HG02678 (cell line): ENCODE measurements at regions not wholly inside any gene's neighbourhood (a gene's known extent, or its start where the extent isn't known, plus 50 kb on each side); places are given as distances from the start of the nearest gene placed in this dataset.

Experiments
- ATAC-seq: cut with Tn5 transposase; IDR thresholded peaks from one replicate; pipeline ENCODE4 v1.9.1; 2021; ENCODE audit warnings: mild to moderate bottlenecking, moderate library complexity; ENCODE audit not compliant: unreplicated experiment

DNA sequence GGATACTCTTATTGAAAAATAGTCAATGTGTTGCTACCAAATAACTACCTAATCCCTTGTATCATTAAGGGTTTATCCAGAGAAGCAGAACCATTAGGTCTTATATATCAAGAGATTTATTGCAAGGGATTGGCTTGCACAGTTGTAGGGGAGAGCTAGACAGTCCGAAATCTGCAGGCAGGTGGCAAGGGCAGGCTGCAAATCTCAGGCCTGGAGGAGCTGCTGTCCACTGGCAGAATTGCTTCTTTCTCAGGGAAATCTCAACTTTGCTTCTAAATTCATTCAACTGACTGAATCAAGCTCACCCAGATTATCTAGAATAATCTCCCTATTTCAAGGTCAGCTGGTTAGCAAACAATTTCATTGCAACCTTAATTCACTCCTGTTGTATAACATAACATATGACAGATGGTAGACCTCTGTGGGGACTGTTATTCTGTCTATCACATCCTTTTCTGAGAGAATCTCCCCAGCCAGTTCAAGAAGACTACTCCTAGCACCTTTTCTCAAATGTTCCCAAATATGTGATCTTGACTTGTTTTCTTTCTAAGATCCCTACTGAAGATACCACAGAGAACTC, 194.2 kb downstream of the NHLRC3 start:
- no peak for ATAC-seq

DNA sequence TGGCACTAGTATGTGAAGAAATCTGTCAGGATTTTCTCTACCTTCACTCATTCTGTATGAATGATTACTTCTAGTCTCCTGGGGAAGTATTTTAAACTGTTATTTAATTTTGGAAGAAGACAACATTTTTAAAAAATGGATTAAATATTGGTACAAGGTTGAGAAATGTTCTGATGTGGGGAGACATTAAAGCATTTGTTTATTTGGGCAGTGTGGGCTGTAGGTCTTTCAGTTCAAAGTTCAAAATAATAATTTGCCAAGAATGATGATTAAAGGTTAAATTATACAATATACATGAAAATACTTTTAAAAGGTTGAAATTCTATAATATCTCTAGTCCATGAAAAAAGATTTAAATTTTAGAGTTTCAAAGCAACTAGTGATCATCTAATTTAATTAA, 194.7 kb downstream of the NHLRC3 start:
- no peak for ATAC-seq

DNA sequence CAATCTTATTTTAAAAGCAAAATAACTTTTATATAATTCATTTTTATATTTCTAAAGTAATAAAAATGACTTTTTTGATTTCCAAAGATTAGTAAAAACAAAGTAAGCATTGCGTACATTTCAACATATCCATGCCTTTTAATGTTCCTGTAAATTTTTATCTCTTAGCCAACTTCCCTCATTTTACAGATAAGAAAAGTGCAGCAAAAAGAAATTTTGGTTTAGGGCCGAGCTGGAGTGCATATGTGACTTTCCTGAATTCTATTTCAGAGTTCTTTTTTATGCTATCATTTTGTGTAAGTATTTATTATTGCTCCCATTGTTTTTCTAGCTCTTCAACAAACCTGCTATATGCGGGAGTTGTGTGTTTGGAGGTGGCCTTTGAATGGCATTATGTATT, 195.3 kb downstream of the NHLRC3 start:
- ATAC-seq, result no peak

DNA sequence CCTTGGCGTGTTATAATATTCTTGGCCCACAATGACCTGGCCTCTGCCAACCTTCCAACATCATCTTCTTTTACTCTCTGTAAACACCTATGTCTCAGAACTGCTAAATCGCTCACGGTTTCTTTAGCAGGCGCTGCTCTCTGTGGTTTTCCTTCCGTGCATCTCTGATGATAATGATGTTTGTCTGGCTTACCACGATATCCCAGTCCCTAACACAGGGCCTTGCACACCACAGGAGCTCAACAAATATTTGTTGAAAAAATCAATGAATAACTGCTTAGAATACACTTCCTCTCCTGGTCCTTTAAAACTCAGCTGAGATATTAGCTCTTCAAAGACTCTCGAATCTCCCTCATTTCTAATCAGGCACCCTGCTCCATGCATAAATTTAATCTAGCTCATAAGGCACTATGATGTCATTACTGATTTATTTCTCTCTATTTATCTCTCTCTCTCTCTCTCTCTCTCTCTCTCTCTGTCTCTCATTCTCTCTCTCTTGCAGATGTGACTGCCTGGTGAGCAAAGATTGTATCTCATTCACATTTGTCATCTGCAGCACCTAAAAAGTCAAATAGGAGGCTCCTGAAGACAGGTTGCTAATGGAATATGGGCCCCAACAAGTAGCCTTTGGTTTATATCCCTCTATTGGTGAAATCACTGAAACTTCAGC, 206.4 kb downstream of the NHLRC3 start:
- no peak for ATAC-seq

DNA sequence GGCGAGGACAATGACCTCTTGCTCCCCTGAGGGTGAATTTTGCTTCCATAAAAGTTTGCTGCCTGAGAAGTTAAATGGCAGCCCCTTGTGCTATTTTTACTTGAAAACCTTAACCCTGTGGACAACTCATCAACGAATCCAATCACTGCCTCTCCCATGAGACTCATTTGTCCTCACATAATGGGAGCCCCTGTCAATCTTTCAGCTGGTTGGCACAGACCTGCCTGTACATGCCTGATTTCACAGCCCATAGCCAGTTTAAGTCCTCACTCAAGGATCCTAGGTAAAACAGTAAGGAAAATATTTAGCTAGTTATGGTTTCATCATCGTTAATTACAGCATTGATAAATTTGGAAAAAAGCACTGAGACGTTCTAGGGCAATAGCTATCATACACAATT, 207.4 kb downstream of the NHLRC3 start:
- no peak for ATAC-seq

DNA sequence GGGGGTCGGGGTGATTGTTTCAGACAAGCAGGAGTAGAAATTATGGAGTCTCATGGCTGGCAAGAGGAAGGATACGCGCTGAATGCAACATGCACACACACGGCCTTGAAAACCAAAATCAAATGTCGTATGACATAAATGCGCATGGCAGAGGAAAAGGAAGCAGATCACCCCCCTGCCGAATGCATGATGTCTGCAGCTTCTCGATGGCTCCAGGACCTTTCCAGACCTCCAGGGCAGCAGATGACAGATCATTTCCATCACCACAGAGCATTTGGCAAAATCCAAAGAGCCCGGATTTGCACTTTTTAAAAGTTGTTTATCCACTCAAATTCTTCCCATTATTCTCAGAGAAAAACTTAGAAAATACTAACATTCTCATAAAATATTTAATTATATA, 211.7 kb downstream of the NHLRC3 start:
- ATAC-seq, result no peak

DNA sequence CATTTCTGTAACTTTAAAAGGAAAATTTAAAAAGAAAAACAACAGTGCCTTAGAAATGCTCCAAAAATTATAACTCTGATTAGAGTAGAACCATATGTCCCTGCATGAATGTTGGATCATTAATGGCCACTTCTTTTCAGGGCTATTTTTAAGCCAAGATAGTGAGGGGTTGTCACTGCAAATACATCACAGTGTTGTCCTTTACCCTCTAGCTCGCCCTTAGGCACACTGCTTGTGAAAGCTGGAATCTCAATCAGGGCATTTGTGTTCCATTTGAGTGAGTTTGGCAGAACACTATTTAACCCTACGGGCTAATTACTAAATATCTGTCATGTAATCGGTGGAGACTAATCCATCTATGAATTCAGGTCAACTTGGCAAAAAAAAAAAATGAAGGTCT, 212.2 kb downstream of the NHLRC3 start:
- ATAC-seq, result no peak

DNA sequence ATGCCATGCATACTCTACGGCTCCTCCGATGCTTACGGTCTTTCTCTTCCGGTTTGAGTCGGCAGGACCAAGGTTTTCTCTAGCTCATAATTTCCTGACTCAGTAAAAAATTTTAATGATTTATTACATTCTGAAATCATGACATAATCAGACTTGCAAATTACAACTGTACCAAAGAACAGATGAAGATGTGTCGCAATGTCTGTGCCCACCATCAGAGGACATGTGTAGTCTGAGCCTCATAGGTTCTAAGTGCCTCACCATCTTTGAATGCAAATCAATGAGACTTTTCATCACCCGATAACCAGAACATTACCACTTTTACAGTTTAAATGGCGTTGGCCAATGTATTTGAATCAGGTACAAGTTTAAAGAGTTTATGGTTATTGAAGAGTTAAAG, 213.1 kb downstream of the NHLRC3 start:
- ATAC-seq, result no peak

DNA sequence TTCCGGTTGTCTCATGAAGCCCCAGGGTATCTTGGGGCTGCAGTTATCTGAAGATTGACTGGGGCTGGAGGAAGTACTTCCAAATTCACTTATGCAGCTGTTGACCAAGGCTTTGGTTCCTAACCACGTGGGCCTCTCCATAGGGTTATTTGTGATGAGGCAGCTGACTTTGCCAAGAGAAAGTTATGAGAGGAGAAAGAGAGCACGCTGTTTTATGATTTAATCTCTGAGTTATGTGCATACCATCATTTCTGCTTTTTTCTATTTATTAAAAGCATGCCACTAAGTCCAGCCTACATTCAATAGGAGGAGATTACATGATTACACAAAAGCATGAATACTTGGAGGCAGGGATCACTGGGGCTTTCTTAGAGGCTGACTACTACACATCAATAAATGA, 215.5 kb downstream of the NHLRC3 start:
- no peak for ATAC-seq

DNA sequence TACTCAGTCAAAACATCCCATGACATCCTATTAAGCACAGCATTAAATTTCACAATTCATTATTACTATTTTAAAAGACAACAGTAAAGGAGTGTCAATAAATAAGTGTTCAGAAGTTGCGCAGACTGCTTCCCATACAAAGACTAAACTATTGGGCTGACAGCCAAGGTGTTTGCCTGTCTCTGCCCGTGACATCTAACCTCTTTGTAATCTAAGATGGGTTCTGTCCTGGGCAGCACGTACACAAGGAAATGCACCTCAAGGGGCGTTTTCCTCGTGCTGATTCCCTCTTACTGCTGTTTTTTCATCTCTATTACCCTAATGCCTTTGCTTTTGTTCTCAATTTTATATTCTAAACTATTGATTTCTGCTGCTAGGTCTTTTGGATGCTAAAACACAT, 216.3 kb downstream of the NHLRC3 start:
- no peak for ATAC-seq

DNA sequence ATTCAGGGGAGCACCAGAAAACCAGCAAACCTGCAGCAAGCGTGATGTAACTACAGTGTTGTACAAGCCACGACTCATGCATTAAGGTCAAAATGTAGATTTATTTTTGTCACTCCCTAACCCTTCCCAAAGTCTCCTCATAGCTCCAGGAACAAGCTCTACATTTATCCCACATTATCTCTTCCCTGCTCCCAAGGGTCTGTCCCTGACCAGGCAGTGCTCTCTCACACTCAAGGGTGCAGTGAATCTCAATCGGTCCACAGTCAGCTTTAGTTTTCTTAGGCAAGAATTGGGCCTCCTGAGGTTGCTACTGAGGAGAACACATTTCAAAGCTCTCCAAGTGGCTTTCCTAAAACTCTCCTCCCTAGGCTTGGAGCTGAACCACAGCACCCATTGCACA, 219.4 kb downstream of the NHLRC3 start:
- no peak for ATAC-seq

DNA sequence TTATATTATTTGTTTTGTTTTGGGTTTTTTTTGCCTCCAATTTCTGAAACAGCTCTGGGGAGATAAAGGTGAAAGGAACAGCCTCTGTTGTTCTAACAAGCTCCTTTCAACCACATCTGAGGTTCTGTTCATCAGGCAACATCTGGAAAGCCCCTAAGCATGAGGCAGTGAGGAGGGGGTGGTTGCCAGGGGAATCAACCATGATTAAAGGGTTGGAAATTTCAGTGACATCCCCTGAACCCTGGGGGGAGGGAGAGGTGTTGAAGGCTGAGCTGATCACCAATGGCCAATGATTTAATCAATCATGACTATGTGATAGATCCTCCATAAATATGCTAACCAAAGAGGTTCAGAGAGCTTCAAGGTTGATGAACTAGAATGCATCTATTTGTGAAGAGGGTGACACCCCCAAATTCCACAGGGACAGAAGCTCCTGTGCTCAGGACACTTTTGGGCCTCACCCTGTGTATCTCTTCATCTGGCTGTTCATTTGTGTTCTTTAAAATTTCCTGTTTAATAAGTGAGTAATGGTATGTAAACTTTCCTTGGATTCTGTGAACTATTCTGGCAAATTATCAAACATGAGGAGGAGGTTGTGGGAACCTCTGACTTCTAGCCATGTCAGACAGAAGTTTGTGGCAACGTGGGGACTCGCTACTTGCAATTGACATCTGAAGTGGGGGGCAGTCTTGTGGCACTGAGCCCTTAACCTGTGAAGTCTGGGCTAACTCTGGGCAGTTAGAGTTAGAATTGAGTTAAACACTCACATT, 221.3 kb downstream of the NHLRC3 start:
- peak; percentile 57 for ATAC-seq

DNA sequence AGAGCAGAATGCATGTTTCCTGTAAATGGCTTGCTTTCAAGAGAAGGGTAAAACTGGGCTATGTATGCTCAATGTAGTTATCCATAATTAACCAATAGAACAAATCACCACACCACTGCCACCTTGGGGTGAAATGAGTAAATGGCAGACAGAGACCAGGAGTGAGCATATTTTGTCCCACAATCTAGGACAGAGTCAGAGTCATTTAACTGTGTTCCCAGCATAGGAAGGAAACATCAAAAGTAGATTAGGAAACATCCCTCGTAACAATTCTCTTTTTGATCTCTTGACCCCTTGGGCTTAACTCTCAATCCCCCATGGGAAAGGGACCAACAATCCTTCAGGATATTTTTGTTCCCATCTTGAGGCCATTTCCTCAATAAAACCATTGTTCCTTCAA, 224.8 kb downstream of the NHLRC3 start:
- ATAC-seq, result peak; percentile 82

DNA sequence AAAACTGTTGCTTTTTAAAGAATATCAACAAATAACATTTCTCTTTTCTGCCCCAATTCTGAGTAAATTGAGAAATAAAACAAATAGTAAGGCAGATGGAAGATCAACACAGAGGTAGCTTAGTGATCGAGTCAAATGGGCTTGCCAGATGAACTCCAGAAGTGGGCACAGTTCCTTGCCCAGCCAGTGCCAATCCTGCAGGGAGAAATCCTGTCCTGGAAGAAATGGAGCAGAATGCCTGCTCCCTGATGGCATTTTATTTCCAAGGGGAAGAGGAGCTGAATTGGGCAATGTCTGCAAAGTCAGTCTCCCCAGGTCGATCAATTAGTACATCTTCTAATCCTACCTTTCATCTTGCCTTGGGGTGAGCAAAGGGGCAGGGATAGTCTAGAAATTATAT, 225.3 kb downstream of the NHLRC3 start:
- ATAC-seq, result no peak

DNA sequence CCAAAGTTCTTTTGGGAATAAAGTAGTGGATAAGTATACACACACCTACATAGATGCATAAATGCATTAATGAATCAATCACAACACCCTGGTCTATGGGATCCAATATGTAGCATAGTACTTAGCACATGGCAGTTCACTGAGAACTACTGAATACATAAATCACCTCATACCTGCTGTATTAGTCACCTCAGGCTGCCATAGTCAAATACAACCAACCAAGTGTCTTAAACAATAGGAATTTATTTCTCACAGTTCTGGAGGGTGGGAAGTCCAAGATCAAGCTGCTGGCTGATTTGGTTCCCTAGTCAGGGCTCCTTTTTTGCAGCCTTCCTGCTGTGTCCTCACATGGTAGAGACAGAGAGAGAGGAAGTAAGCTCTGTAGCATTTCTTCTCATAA, 228.2 kb downstream of the NHLRC3 start:
- ATAC-seq, result no peak

DNA sequence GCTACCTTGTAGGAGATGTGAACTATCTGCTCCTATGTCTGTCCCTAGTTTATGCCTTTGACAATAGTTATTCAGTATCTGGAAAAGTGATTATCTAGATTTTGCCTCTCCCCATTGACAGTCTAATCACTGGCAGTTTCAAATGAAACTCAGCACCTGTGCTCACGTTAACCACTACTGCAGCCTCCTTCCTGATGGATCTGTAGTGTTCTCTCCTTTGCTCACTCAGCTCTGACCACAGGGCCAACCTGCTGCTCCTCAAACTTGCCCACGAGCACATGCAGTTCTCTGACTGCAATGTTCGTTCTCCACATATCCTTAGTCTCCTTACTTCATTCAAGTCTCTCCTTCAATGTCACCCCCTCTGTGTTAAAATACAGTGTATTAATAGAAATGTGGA, 230.1 kb downstream of the NHLRC3 start:
- ATAC-seq, result no peak

DNA sequence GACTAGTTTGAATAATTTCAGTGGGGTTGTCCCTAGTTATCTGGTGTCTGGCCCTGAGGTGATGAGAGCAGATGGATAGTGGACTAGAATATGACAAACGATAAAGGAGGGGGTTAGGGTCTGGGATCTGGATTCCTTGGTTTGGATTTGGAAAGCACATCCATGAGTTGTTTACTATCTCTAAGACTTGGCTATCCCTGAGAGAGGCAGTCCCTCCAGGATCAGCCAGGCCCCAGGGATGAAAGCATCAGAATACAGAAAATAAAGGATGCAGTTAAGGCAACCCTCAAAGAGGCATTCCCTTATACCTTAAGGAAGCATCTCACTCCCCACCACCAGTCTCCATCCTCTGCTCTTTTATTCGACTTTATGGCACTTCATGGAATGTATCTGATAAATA, 230.7 kb downstream of the NHLRC3 start:
- ATAC-seq, result no peak

DNA sequence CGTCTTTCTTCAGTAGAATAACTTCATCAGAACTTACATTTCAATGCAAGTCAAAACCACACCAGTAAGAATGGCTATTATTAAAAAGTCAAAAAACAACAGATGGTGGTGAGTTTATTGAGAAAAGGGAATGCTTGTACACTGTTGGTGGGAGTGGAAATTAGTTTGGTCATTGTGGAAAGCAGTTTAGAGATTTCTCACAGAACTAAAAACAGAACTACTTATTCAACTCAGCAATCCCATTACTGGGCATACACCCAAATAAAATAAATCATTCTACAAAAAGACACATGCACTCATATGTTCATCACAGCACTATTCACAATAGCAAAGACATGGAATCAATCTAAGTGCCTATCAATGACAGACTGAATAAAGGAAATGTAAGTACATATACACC, 231.2 kb downstream of the NHLRC3 start:
- ATAC-seq, result no peak

DNA sequence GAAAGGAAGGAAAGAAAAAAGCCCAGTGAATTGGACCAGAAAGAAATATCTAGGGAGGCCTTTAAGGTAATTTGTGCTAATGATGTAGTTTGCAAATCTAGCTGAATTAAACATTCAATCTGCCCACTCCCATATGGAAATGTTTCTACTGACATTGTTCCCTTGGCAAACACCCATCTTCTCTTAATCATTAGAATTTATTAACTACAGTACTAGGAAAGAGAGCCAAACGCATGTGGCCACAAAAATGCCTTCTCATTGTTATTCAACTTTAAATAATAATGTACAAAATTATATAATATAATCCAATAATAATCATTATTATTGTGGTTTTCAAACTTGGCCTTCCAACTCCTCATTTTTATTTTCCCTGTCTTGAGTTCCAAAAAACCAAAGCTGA, 234.7 kb downstream of the NHLRC3 start:
- ATAC-seq, result no peak

DNA sequence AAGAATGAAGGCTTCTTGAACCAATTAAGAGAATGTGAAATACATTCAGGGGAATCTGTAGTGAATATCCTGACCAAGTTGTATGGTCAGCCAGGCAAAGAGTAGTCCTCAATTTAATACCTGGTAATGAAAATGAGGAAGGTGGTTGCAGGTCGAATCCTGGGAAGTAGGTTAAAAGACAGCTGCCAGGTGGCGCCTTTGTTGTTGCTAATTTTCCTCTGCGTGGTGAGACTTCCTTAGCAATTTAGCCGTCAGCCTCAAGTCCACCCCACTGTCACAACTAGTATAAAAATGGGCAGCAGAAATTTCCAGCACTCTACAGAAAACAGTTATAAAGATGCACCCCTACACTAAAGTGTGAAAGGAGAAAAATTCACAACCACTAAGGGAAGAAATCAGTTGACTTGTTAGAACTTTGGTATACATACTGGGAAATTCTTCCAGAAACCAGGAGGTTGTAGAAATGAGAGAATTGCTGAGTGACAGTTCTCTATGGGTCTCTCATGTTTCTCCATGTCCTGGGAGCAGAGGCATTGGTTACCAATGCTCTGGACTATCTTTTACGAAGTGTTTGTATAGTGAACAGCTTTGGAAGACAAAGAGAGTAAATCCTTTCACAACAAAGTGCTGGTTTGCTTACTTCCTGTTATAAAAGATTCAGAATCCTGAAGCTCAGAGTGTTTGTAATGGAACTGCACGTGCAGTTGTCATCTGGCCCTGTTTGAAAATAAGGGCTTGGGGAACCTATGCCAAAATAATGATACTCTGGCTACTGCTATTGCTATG, 235.9 kb downstream of the NHLRC3 start:
- ATAC-seq, result no peak

DNA sequence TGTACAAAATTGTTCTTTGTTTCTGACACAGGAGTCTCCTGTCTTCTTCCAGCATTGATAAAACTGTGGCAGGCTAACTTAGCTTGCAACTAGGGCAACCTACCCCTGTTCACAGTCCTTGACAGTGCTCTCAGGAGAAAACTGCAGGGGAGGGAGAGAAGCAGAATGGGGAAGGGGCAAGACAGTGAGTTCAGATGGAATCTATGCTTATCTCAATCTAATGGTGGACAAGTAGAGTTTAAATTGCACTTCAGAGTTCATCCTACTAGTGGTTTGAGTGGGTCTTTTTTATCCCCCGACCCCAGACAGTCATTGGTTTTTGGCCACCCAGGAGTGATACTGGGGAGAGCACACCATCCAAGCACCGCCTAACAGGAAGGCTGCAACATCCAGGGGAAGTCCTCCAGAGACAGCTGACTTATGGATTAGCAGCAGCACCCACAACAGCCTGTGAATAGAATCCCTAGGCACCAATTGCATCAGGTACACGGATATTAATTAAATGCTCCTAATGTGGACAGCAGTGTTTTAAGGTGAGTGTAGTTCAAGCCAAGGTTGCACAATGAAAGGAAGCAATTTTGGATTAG, 236.6 kb downstream of the NHLRC3 start:
- ATAC-seq, result no peak
